SW480 (cell line): ENCODE measurements at regions not wholly inside any gene's neighbourhood (a gene's known extent, or its start where the extent isn't known, plus 50 kb on each side); places are given as distances from the start of the nearest gene placed in this dataset.
"Not testable (repeated sequence)": the region's sequence is repeated elsewhere in the genome, so short reads cannot be mapped to it uniquely, and the experiment has no call there.

Source experiments
- DNase-seq: peaks from one replicate; pipeline ENCODE4 v3.0.0-alpha.2; 2016; ENCODE audit warnings: low spot score

- DNase-seq, result no peak
These were observed 91.5 kb upstream of the TBC1D5 start for GRCh38 chr3:17833786-17834559.

GRCh38 chr3:17832016-17832415, 89.6 kb upstream of the TBC1D5 start:
- DNase-seq, result no peak

GRCh38 chr3:17831366-17831765, 88.9 kb upstream of the TBC1D5 start:
- peak; percentile 8 for DNase-seq

GRCh38 chr3:17830788-17831187, 88.4 kb upstream of the TBC1D5 start:
- DNase-seq, result peak; percentile 67

GRCh38 chr3:17828388-17828787, 86.0 kb upstream of the TBC1D5 start:
- no peak for DNase-seq

- no peak for DNase-seq
These were observed 82.9 kb upstream of the TBC1D5 start for GRCh38 chr3:17825298-17825697.

- DNase-seq, result no peak
These were observed 81.4 kb upstream of the TBC1D5 start for GRCh38 chr3:17823816-17824215.

GRCh38 chr3:17823036-17823435, 80.6 kb upstream of the TBC1D5 start:
- DNase-seq, result no peak

- no peak for DNase-seq
These were observed 78.3 kb upstream of the TBC1D5 start for GRCh38 chr3:17820704-17821103.

- DNase-seq, result no peak
These were observed 77.8 kb upstream of the TBC1D5 start for GRCh38 chr3:17820275-17820674.

GRCh38 chr3:17817973-17818372, 75.5 kb upstream of the TBC1D5 start:
- DNase-seq, result not testable (repeated sequence)

- DNase-seq, result no peak
These were observed 75.1 kb upstream of the TBC1D5 start for GRCh38 chr3:17817545-17817944.

- not testable (repeated sequence) for DNase-seq
These were observed 74.4 kb upstream of the TBC1D5 start for GRCh38 chr3:17816839-17817238.

GRCh38 chr3:17812328-17812727, 69.9 kb upstream of the TBC1D5 start:
- not testable (repeated sequence) for DNase-seq

GRCh38 chr3:17811646-17812045, 69.2 kb upstream of the TBC1D5 start:
- no peak for DNase-seq

GRCh38 chr3:17810759-17811158, 68.3 kb upstream of the TBC1D5 start:
- DNase-seq, result peak; percentile 27

- no peak for DNase-seq
These were observed 66.6 kb upstream of the TBC1D5 start for GRCh38 chr3:17808994-17809393.

- DNase-seq, result no peak
These were observed 64.4 kb upstream of the TBC1D5 start for GRCh38 chr3:17806876-17807275.

- no peak for DNase-seq
These were observed 63.8 kb upstream of the TBC1D5 start for GRCh38 chr3:17806201-17806600.

- DNase-seq, result no peak
These were observed 63.1 kb upstream of the TBC1D5 start for GRCh38 chr3:17805461-17805940.

GRCh38 chr3:17802950-17803349, 60.5 kb upstream of the TBC1D5 start:
- DNase-seq, result no peak

GRCh38 chr3:17801131-17801530, 58.7 kb upstream of the TBC1D5 start:
- no peak for DNase-seq

- no peak for DNase-seq
These were observed 57.8 kb upstream of the TBC1D5 start for GRCh38 chr3:17800232-17800631.

GRCh38 chr3:17799312-17799711, 56.9 kb upstream of the TBC1D5 start:
- DNase-seq, result no peak
